ENCODE measurements at regions not wholly inside any gene's neighbourhood (a gene's known extent, or its start where the extent isn't known, plus 50 kb on each side); places are given as distances from the start of the nearest gene placed in this dataset.

GRCh38 chrX:13419276-13419675, 99.4 kb upstream of the ATXN3L start:
- Histone ChIP-seq H3K36me3 (ENCODE audit: control insufficient read depth in 2 of 3, insufficient read depth in 3 of 3, low read length in 3 of 3) (no peaks in the 10 kb centered on the region), H3K4me1 (ENCODE audit: control insufficient read depth in 2 of 3, insufficient read depth in 2 of 3, low read depth in 1 of 3, low read length in 3 of 3) (no peaks in the 10 kb centered on the region), H3K9ac (ENCODE audit: low read length in 3 of 3) (no peak overlapping the region), H3K9me3 (ENCODE audit: control insufficient read depth in 2 of 3, insufficient read depth in 1 of 3, low read length in 3 of 3) (no peaks in the 10 kb centered on the region), H3K27me3 (ENCODE audit: control insufficient read depth, insufficient read depth, low read length) (no peaks in the 10 kb centered on the region), H3K27ac (ENCODE audit: low read depth in 2 of 2, low read length in 2 of 2) (no peak overlapping the region), H3K4me3 (ENCODE audit: low read length in 3 of 3) (no peak overlapping the region)
- no peak for TF ChIP-seq CTCF (IDR thresholded peaks at IDR 0.05; ENCODE audit: borderline replicate concordance, extremely low read depth, insufficient read depth)
- intact Hi-C loops (cut with DNase I), result no loop called here
- FAIRE-seq, result no peak
- peak in 2 of 5 donors; percentile 20 to 23 for DNase-seq

- FAIRE-seq (no peak), DNase-seq (peak in 1 of 5 donors; percentile 59)
- Histone ChIP-seq H3K9me3 (ENCODE audit: control insufficient read depth in 2 of 3, insufficient read depth in 1 of 3, low read length in 3 of 3) (no peaks in the 10 kb centered on the region), H3K27me3 (ENCODE audit: control insufficient read depth, insufficient read depth, low read length) (no peaks in the 10 kb centered on the region), H3K9ac (ENCODE audit: low read length in 3 of 3) (no peak overlapping the region), H3K4me3 (ENCODE audit: low read length in 3 of 3) (no peak overlapping the region), H3K36me3 (ENCODE audit: control insufficient read depth in 2 of 3, insufficient read depth in 3 of 3, low read length in 3 of 3) (no peaks in the 10 kb centered on the region), H3K27ac (ENCODE audit: low read depth in 2 of 2, low read length in 2 of 2) (no peak overlapping the region), H3K4me1 (ENCODE audit: control insufficient read depth in 2 of 3, insufficient read depth in 2 of 3, low read depth in 1 of 3, low read length in 3 of 3) (no peaks in the 10 kb centered on the region)
- intact Hi-C loops (cut with DNase I), result no loop called here
- TF ChIP-seq CTCF (IDR thresholded peaks at IDR 0.05; ENCODE audit: borderline replicate concordance, extremely low read depth, insufficient read depth), result no peak
Observed at GRCh38 chrX:13418126-13419097, 98.6 kb upstream of the ATXN3L start.

- Histone ChIP-seq H3K4me3 (ENCODE audit: low read length in 3 of 3) (no peak overlapping the region), H3K4me1 (ENCODE audit: control insufficient read depth in 2 of 3, insufficient read depth in 2 of 3, low read depth in 1 of 3, low read length in 3 of 3) (no peaks in the 10 kb centered on the region), H3K9ac (ENCODE audit: low read length in 3 of 3) (no peak overlapping the region), H3K36me3 (ENCODE audit: control insufficient read depth in 2 of 3, insufficient read depth in 3 of 3, low read length in 3 of 3) (no peaks in the 10 kb centered on the region), H3K27me3 (ENCODE audit: control insufficient read depth, insufficient read depth, low read length) (no peaks in the 10 kb centered on the region), H3K9me3 (ENCODE audit: control insufficient read depth in 2 of 3, insufficient read depth in 1 of 3, low read length in 3 of 3) (no peaks in the 10 kb centered on the region), H3K27ac (ENCODE audit: low read depth in 2 of 2, low read length in 2 of 2) (no peak overlapping the region)
- intact Hi-C loops (cut with DNase I), result no loop called here
- DNase-seq (no peak), FAIRE-seq (no peak)
- no peak for TF ChIP-seq CTCF (IDR thresholded peaks at IDR 0.05; ENCODE audit: borderline replicate concordance, extremely low read depth, insufficient read depth)
Observed at GRCh38 chrX:13415509-13415908, 95.7 kb upstream of the ATXN3L start.
